ENCODE measurements at regions not wholly inside any gene's neighbourhood (a gene's known extent, or its start where the extent isn't known, plus 50 kb on each side); places are given as distances from the start of the nearest gene placed in this dataset.

DNA sequence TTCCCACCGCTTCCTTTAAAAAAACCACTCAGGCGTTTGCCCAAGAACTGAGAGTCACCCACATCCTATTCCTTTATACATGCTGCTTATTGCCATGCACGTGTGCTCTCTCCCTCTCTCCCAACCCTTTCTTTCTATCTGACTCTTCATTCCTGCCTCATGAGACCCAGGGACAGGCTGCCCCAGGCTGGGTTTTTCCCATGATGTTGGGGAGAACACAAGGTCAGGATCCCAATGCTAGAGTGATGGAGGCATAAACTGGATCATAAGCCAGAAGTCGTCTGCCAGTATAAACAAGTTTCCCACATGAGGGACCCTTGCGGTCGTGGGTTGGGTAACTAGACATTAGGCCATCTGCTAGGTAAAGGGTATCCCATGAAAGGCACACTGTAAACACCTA is 64.9 kb downstream of the CD2 start:
- peak; percentile 53 for DNase-seq (ENCODE audit: low read depth)

DNA sequence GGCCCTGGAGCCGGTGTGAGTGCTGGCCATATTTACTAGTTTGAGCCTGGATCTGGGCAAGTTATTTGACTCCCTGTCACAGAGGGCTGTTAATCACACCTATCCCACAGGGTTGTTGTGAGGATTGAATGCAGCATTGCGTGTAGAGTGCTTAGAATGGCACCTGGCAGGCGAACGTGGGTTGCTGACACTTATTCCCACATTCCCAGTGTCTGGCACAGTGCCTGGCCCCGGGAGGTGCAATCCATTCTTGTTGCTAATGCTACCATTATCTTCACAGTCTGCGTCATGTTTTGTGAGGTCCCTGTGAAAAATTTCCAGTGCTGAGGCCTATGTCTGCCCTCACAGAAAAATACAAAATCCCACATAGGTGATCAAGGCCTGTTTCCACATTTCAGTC is 66.1 kb downstream of the CD2 start:
- peak; percentile 99 for DNase-seq (ENCODE audit: low read depth)

- DNase-seq (ENCODE audit: low read depth): peak; percentile 41
Observed at GRCh38 chr1:116821763-116822162, 67.5 kb downstream of the CD2 start.

DNA sequence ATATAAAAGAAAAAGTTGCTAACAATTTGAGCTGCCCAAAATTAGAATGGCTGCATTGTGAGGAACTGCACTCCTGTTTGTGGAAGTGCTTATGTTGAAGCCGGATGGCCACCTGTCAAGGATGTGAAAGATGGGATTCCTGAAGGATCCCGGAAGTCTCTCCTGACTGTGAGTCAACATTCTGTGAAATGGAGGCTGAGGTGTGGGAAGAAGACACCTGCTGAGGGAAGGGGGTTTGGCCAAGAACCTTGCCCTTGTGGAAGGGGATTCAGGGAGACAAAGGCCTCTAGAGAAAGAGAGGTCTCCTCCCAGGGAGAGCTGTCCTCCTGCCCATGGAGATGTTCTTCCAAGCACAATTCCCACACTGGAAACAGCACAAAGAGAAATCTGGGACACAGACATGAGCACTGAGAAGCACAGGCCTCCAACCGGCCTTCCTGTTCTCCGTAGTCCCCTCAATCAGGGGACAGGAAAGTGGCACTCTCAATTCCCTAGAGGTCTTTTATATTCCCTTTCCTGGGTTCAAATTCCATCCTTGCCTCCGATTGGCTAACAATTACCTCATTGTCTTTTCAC is 70.5 kb downstream of the CD2 start:
- no peak for DNase-seq (ENCODE audit: low read depth)

GRCh38 chr1:116825207-116825719 is 71.0 kb downstream of the CD2 start:
- no peak for DNase-seq (ENCODE audit: low read depth)

- no peak for DNase-seq (ENCODE audit: low read depth)
Observed at GRCh38 chr1:116825720-116826438, 71.6 kb downstream of the CD2 start.

DNA sequence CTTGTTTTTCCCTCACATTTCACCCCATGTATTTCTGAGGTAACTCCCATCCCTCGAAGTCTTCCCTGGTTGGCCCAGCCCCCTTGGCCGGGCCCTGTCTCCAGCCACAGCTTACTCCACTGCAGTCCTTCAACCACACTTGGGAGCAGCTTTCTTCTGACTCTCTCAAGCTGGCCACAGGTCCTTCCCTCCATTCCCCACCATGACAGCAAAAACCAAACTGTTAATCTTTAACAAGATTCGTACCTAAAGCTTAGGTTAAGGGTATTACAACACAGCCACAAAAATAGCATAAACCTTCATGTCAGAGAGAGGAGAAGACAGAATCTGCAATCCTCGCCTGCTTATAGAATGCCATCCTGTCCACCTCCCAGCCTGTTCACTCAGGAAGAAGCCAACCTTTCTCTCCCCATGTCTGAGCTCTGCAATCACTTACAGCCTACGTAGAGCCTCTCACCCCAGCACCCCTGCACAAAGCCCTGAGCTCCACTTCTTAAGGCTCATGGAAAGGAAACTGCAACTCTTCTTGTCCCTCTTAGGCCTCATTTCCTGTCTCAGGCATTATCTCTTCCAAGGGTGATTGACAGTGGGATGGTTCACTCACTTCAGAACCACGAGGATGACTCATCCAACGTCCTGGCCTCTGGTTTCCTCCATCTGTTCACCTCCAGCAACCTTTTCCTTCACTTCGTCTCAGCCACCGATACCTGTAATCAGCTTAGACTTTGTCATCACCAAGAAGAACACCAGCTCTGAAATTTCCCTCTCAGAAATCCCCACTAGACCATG is 72.8 kb downstream of the CD2 start:
- DNase-seq (ENCODE audit: low read depth): peak; percentile 92

- no peak for DNase-seq (ENCODE audit: low read depth)
Observed at GRCh38 chr1:116827607-116828105, 73.4 kb downstream of the CD2 start.

GRCh38 chr1:116832308-116832931 is 77.3 kb upstream of the PTGFRN start:
- no peak for DNase-seq (ENCODE audit: low read depth)

- DNase-seq (ENCODE audit: low read depth): no peak
Observed at GRCh38 chr1:116832932-116833578, 76.7 kb upstream of the PTGFRN start.

GRCh38 chr1:116833718-116834117 is 76.0 kb upstream of the PTGFRN start:
- no peak for DNase-seq (ENCODE audit: low read depth)

- DNase-seq (ENCODE audit: low read depth): no peak
Observed at GRCh38 chr1:116834595-116834994, 75.1 kb upstream of the PTGFRN start.

GRCh38 chr1:116835161-116835560 is 74.6 kb upstream of the PTGFRN start:
- DNase-seq (ENCODE audit: low read depth): no peak

- DNase-seq (ENCODE audit: low read depth): no peak
Observed at GRCh38 chr1:116836099-116836498, 73.6 kb upstream of the PTGFRN start.

GRCh38 chr1:116841569-116842344 is 68.0 kb upstream of the PTGFRN start:
- no peak for DNase-seq (ENCODE audit: low read depth)

DNA sequence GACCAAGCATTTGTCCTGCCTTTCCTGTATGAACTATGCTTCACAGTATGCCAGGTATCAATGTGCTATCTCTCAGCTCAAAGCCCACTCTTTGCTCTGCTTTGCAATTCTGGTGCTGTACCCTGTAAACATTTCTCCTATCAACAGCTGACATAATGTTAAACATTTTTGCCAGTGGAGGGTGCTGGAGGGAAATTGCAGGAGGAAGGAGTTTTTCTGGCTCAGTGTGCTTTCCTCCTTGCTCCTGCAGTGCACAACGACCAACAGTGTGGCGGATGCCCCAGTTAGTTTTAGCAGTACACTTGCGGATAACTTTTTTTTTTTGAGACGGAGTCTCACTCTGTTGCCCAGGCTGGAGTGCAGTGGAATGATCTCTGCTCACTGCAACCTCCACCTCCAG is 67.1 kb upstream of the PTGFRN start:
- no peak for DNase-seq (ENCODE audit: low read depth)

DNA sequence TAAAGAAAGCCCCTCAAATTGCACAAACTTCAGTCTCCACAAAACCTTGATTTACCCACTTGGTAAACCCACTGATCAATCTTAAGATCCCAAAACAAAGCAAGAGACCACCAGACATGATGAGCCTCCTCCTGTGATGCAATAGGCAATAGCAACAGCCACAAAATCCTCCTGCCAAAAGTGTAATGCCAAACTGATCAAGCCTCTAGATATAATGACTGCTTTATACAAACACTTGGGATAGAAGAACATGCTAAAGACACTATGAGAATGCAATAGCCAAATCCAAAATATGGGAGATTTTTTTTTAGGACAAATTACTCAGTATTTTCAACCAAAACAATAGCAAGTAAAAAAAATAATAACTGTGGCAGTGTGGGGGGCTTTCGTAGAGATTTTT is 64.9 kb upstream of the PTGFRN start:
- DNase-seq (ENCODE audit: low read depth): no peak

DNA sequence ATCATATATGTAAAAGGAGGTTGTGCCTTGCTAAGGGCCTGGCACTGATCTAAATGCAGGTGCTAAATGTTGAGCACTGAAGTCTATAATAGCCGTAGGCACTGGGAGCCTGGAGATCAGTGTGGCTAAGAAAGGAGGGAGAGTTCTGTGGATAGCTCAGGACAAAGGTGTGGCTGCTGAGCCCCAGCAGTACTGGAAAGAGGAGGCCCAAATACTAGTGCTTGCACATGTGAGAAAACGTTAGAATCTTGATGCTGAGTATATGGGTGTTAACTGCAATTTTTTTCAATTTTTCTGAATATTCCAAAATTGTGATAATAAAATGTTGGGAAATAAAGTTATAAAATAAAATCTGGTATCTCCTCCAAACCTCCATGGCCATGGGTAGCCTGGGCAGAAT is 62.5 kb upstream of the PTGFRN start:
- no peak for DNase-seq (ENCODE audit: low read depth)

DNA sequence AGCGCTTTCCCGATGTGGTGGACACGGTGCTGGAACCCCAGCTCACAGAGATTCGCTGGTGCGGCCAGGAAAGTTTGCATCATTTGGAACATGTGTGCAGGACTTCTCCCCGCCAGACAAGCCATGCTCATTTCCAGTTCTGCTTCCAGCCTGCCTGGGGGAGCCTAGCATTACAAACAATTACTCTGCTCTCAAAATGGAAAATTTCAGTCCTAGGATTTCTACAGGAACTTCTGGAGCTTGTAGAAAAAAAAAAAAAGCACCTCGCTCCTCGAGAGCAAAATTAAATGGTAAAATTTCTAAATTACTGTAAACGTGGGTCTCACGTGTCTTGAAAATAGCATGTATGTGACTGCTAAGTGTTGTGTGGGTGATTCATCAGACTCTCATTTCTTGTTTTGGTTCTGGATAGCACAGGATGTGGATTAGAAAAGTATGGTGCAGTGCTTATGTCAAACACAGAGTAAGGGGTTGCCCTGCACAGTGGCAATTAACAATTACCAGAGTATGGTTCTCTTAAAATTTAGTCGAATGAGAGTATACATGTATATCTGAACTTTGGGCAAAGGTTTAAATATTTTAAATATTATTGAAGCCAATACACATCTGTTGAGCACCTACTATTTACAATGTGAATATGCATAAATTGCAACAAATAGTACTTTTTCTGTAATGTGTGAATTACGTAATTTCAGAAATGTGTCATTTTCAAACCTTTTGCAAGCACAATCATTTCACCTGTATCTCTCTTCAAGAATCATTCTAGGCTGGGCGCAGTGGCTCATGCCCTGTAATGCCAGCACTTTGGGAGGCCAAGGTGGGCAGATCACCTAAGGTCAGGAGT is 61.8 kb upstream of the PTGFRN start:
- DNase-seq (ENCODE audit: low read depth): no peak

- DNase-seq (ENCODE audit: low read depth): no peak
Observed at GRCh38 chr1:116850436-116850835, 59.3 kb upstream of the PTGFRN start.
